Raji (cell line): ENCODE measurements at regions not wholly inside any gene's neighbourhood (a gene's known extent, or its start where the extent isn't known, plus 50 kb on each side); places are given as distances from the start of the nearest gene placed in this dataset.

Source experiments
- POLR2A ChIP-seq: IDR thresholded peaks from 2 replicates; pipeline ENCODE4 v1.6.1; 2011; ENCODE audit warnings: low read depth, low read length, control low read depth; ENCODE audit not compliant: insufficient read depth

GRCh38 chr22:48398181-48398905 is 1429.3 kb downstream of the BRD1 start:
- TF ChIP-seq POLR2A, result no peak

- no peak for TF ChIP-seq POLR2A
Measured at GRCh38 chr22:48397531-48398180, 1430.0 kb downstream of the BRD1 start.

GRCh38 chr22:48396785-48397530 is 1430.7 kb downstream of the BRD1 start:
- no peak for TF ChIP-seq POLR2A

- no peak for TF ChIP-seq POLR2A
Measured at GRCh38 chr22:48396091-48396784, 1431.4 kb downstream of the BRD1 start.

- no peak for TF ChIP-seq POLR2A
Measured at GRCh38 chr22:48395201-48395600, 1432.5 kb downstream of the BRD1 start.

GRCh38 chr22:48394787-48395186 is 1432.9 kb downstream of the BRD1 start:
- no peak for TF ChIP-seq POLR2A

GRCh38 chr22:48393885-48394284 is 1433.8 kb downstream of the BRD1 start:
- no peak for TF ChIP-seq POLR2A

- no peak for TF ChIP-seq POLR2A
Measured at GRCh38 chr22:48393041-48393370, 1434.7 kb downstream of the BRD1 start.

GRCh38 chr22:48391820-48392219 is 1435.9 kb downstream of the BRD1 start:
- TF ChIP-seq POLR2A, result no peak

GRCh38 chr22:48391171-48391711 is 1436.4 kb downstream of the BRD1 start:
- TF ChIP-seq POLR2A, result no peak

GRCh38 chr22:48389916-48390315 is 1437.8 kb downstream of the BRD1 start:
- no peak for TF ChIP-seq POLR2A

- no peak for TF ChIP-seq POLR2A
Measured at GRCh38 chr22:48382197-48382596, 1445.5 kb downstream of the BRD1 start.

- TF ChIP-seq POLR2A, result no peak
Measured at GRCh38 chr22:48380016-48380665, 1447.5 kb downstream of the BRD1 start.

- no peak for TF ChIP-seq POLR2A
Measured at GRCh38 chr22:48379371-48379770, 1448.3 kb downstream of the BRD1 start.

- TF ChIP-seq POLR2A, result no peak
Measured at GRCh38 chr22:48378673-48379072, 1449.0 kb downstream of the BRD1 start.
